Transverse colon (tissue), 4 donors: ENCODE measurements at regions not wholly inside any gene's neighbourhood (a gene's known extent, or its start where the extent isn't known, plus 50 kb on each side); places are given as distances from the start of the nearest gene placed in this dataset.

Experiments used
- DNase-seq: peaks from one replicate; pipeline ENCODE4 v3.0.0-alpha.2; 2019
- H3K27ac ChIP-seq, 4 donors: fragments of 200-600 bp; sonication (generic); 2 replicates each; pipeline ENCODE4 v1.5.1; 2016 to 2018; ENCODE audit warnings: inconsistent platforms in 4 of 4
- H3K27me3 ChIP-seq: fragments of 200-600 bp; sonication (generic); 2 replicates; pipeline ENCODE4 v1.5.1; 2017; ENCODE audit warnings: inconsistent platforms
- H3K36me3 ChIP-seq, 4 donors: fragments of 200-600 bp; sonication (generic); 2 replicates each; pipeline ENCODE4 v1.5.1; 2017 to 2019; ENCODE audit warnings: inconsistent platforms in 4 of 4
- H3K4me1 ChIP-seq, 4 donors: fragments of 200-600 bp; sonication (generic); 2 replicates each; pipeline ENCODE4 v1.5.1; 2017 to 2020; ENCODE audit warnings: inconsistent platforms in 4 of 4
- H3K4me3 ChIP-seq, 4 donors: fragments of 200-600 bp; sonication (generic); 1 replicate in 1 of 4; 2 replicates in 3 of 4; pipeline versions ENCODE4 v1.5.1 to v1.6.1; 2017 to 2019; ENCODE audit warnings: inconsistent platforms in 4 of 4
- H3K9me3 ChIP-seq, 2 donors: fragments of 200-600 bp; sonication (generic); 2 replicates each; pipeline ENCODE4 v1.5.1; 2017 to 2019; ENCODE audit warnings: inconsistent platforms in 2 of 2
- CTCF ChIP-seq, 5 experiments: fragments of 200-600 bp in 3 of 5; fragments of 450-650 bp in 2 of 5; sonication (generic) in 3 of 5; IDR thresholded peaks; 1 replicate in 2 of 5; 2 replicates in 3 of 5; pipeline ENCODE4 v1.5.1; 2016 to 2017; ENCODE audit warnings: antibody characterized with exemption in 5 of 5, inconsistent platforms in 3 of 5, mild to moderate bottlenecking in 2 of 5, moderate library complexity in 1 of 5
- EP300 ChIP-seq: sonication (generic); formaldehyde crosslinking; IDR thresholded peaks from one replicate; pipeline ENCODE4 v1.6.1; 2017; ENCODE audit warnings: antibody characterized with exemption, low read depth
- POLR2A ChIP-seq: fragments of 450-650 bp; IDR thresholded peaks from one replicate; pipeline ENCODE4 v1.6.1; 2016; ENCODE audit warnings: antibody characterized with exemption, mild to moderate bottlenecking, moderate library complexity
- POLR2AphosphoS5 ChIP-seq, 3 donors: sonication (generic); formaldehyde crosslinking; IDR thresholded peaks; one replicate each; pipeline ENCODE4 v1.6.1; 2016; ENCODE audit warnings: antibody characterized with exemption in 3 of 3
- WGBS, 2 donors: methylation state at CpG; one replicate each; pipeline ENCODE4 v1.1.5; 2018; ENCODE audit warnings: low coverage in 1 of 2; 5-methylcytosine and 5-hydroxymethylcytosine counted together
- in situ Hi-C, 4 donors: fragments of 200-750 bp; cut with MboI; loops; one replicate each; pipeline versions ENCODE4 v1.15.0 to v1.15.1; 2017; ENCODE audit warnings: low sequenced_read_pairs in 3 of 4, low pct_ligation_motif_present in 1 of 4, low pct_unique_long_range_greater_than_20kb in 1 of 4
- intact Hi-C: fragments of 100-400 bp; cut with DNase I; formaldehyde crosslinking; loops from one replicate; pipeline ENCODE4 v1.15.1; 2023; ENCODE audit warnings: low total_unique reads

- WGBS, 2 donors = 79 to 81% methylated on average over 2 of the region's 2 CpGs
Observed at GRCh38 chr2:195300631-195301030, 356.4 kb upstream of the SLC39A10 start.

GRCh38 chr2:195299600-195299999, 357.4 kb upstream of the SLC39A10 start:
- Histone ChIP-seq H3K27ac (no peak overlapping the region), H3K4me3 (no peak overlapping the region), H3K36me3 (no peaks in the 10 kb centered on the region), H3K27me3 (no peaks in the 10 kb centered on the region), H3K4me1 (no peaks in the 10 kb centered on the region), H3K9me3 (no peaks in the 10 kb centered on the region)
- no peak for TF ChIP-seq POLR2AphosphoS5 (IDR thresholded peaks at IDR 0.05)
- TF ChIP-seq CTCF (IDR thresholded peaks at IDR 0.05) = no peak
- no peak for TF ChIP-seq EP300
- no peak for TF ChIP-seq POLR2A
- WGBS, 2 donors = 50 to 71% methylated on average over 1 of the region's 1 CpG
- intact Hi-C loops = no loop called here
- no peak for DNase-seq
- in situ Hi-C loops = no loop called here

More at GRCh38 chr2:195300631-195301030, 356.4 kb upstream of the SLC39A10 start:
- Histone ChIP-seq H3K4me3 (no peak overlapping the region), H3K9me3 (no peaks in the 10 kb centered on the region), H3K36me3 (no peaks in the 10 kb centered on the region), H3K27me3 (no peaks in the 10 kb centered on the region), H3K27ac (no peak overlapping the region), H3K4me1 (no peaks in the 10 kb centered on the region)
- TF ChIP-seq CTCF (IDR thresholded peaks at IDR 0.05) = no peak
- no peak for TF ChIP-seq POLR2A
- no peak for TF ChIP-seq POLR2AphosphoS5 (IDR thresholded peaks at IDR 0.05)
- no peak for TF ChIP-seq EP300
- no peak for DNase-seq
- in situ Hi-C loops = loop anchor here in 1 of 4 donors (25.0 kb wide), 1 partner anchor 1138 kb away; no protein-coding TSS in a partner anchor
- intact Hi-C loops = no loop called here

DNA sequence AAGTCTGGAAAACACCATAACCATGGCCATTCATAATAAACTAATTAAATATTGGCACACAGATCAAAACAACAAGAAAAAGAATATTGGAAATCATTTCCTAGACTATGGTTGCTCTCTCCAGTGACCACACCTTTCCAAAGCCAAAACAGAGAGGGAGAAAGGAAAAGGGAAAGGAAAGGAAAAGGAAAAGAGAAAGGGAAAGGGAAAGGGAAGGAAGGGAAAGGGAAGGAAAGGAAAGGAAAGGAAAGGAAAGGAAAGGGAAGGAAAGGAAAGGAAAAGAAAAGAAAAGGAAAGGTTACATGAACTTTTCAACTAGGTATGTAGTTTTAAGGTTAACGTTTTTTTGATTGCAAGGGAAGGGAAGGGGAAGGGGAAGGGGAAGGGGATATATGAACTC, 360.5 kb upstream of the SLC39A10 start:
- Histone ChIP-seq H3K36me3 (no peaks in the 10 kb centered on the region), H3K4me1 (no peaks in the 10 kb centered on the region), H3K9me3 (no peaks in the 10 kb centered on the region), H3K4me3 (no peak overlapping the region), H3K27me3 (no peaks in the 10 kb centered on the region), H3K27ac (no peak overlapping the region)
- no peak for TF ChIP-seq EP300
- no peak for TF ChIP-seq CTCF (IDR thresholded peaks at IDR 0.05)
- TF ChIP-seq POLR2A = no peak
- TF ChIP-seq POLR2AphosphoS5 (IDR thresholded peaks at IDR 0.05) = no peak
- intact Hi-C loops = no loop called here
- DNase-seq = no peak
- WGBS, 2 donors = 50 to 71% methylated on average over 1 of the region's 1 CpG
- in situ Hi-C loops = no loop called here

DNA sequence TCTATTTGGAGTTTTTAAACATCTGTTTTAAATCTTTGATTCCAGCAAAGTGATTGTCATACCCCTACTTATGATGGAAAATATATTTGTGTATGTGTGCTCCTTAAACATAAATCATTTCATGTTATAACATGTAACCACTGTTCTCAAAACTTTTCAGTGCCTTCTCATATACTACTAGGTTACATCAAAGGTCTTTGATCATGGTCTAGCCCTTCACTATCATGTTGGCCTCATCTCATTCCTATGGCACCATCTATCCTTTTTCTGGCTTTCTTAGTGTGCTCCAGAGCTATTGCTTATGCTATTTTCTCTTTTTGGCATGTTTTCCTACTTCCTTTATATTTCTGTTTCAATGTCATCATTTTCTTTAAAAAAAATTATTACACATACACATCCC, 367.9 kb upstream of the SLC39A10 start:
- H3K4me1 ChIP-seq = no peaks in the 10 kb centered on the region
- no peak for DNase-seq
- H3K9me3 ChIP-seq = no peaks in the 10 kb centered on the region
- in situ Hi-C loops (no loop called here), intact Hi-C loops (no loop called here)
- no peaks in the 10 kb centered on the region for H3K27me3 ChIP-seq
- no peak for TF ChIP-seq EP300
- TF ChIP-seq CTCF (IDR thresholded peaks at IDR 0.05) = no peak
- no peak for TF ChIP-seq POLR2AphosphoS5 (IDR thresholded peaks at IDR 0.05)
- TF ChIP-seq POLR2A = no peak
- no peak overlapping the region for H3K27ac ChIP-seq
- H3K36me3 ChIP-seq = no peaks in the 10 kb centered on the region
- no peak overlapping the region for H3K4me3 ChIP-seq
